Astrocyte of the cerebellum (primary cell): ENCODE measurements at regions not wholly inside any gene's neighbourhood (a gene's known extent, or its start where the extent isn't known, plus 50 kb on each side); places are given as distances from the start of the nearest gene placed in this dataset.

Experiments used
- DNase-seq: peaks from one replicate; pipeline ENCODE4 v3.0.0-alpha.2; 2011; ENCODE audit warnings: low read depth
- H3K4me3 ChIP-seq: 2 replicates; pipeline ENCODE4 v1.5.1; 2011; ENCODE audit warnings: mild to moderate bottlenecking, low read depth, low read length, moderate library complexity
- CTCF ChIP-seq: IDR thresholded peaks from 2 replicates; pipeline ENCODE4 v1.5.1; 2012; ENCODE audit warnings: low read length, low read depth, moderate library complexity, mild to moderate bottlenecking; ENCODE audit errors: missing control alignments
- in situ Hi-C: cut with HindIII; loops from 2 replicates; pipeline ENCODE4 v1.10.0; 2017; ENCODE audit warnings: low sequenced_read_pairs

GRCh38 chr1:8191474-8191873 lies 126.4 kb upstream of the SLC45A1 start:
- DNase-seq: no peak
- no peak for TF ChIP-seq CTCF
- in situ Hi-C loops: no loop called here
- no peak overlapping the region for H3K4me3 ChIP-seq

- no peak overlapping the region for H3K4me3 ChIP-seq
- TF ChIP-seq CTCF: no peak
- peak; percentile 76 for DNase-seq
- in situ Hi-C loops: no loop called here
These were observed 127.9 kb upstream of the SLC45A1 start for GRCh38 chr1:8189931-8190483.

- DNase-seq: no peak
- TF ChIP-seq CTCF: no peak
- no peak overlapping the region for H3K4me3 ChIP-seq
- in situ Hi-C loops: no loop called here
These were observed 132.5 kb upstream of the SLC45A1 start for GRCh38 chr1:8185400-8185799.

GRCh38 chr1:8184301-8184700 lies 133.6 kb upstream of the SLC45A1 start:
- in situ Hi-C loops: no loop called here
- no peak for DNase-seq
- no peak for TF ChIP-seq CTCF
- H3K4me3 ChIP-seq: no peak overlapping the region

- no peak for DNase-seq
- in situ Hi-C loops: no loop called here
- no peak overlapping the region for H3K4me3 ChIP-seq
- no peak for TF ChIP-seq CTCF
These were observed 135.7 kb upstream of the SLC45A1 start for GRCh38 chr1:8182034-8182761.

- H3K4me3 ChIP-seq: no peak overlapping the region
- TF ChIP-seq CTCF: no peak
- DNase-seq: no peak
- in situ Hi-C loops: no loop called here
These were observed 138.7 kb upstream of the SLC45A1 start for GRCh38 chr1:8179132-8179793.
